ENCODE measurements at regions not wholly inside any gene's neighbourhood (a gene's known extent, or its start where the extent isn't known, plus 50 kb on each side); places are given as distances from the start of the nearest gene placed in this dataset.

- TF ChIP-seq GATA2 (IDR thresholded peaks at IDR 0.05; ENCODE audit: low read depth, low read length): no peak
- no peak for TF ChIP-seq GATA3 (IDR thresholded peaks at IDR 0.05; ENCODE audit: low read depth, low read length)
Measured at GRCh38 chr1:29579821-29580425, 343.6 kb downstream of the PTPRU start.

Data from SH-SY5Y (cell line).